NCI-H774 (cell line): ENCODE measurements at regions not wholly inside any gene's neighbourhood (a gene's known extent, or its start where the extent isn't known, plus 50 kb on each side); places are given as distances from the start of the nearest gene placed in this dataset.
"Not testable (repeated sequence)": the region's sequence is repeated elsewhere in the genome, so short reads cannot be mapped to it uniquely, and the experiment has no call there.

Source experiments
- DNase-seq: peaks from one replicate; lab custom pipeline; 2025; lab: John Stamatoyannopoulos, UW

- no peak for DNase-seq
These were observed 97.9 kb upstream of the MTHFD1L start for GRCh38 chr6:150767571-150768018.

- DNase-seq: no peak
These were observed 94.9 kb upstream of the MTHFD1L start for GRCh38 chr6:150770637-150771036.

GRCh38 chr6:150773969-150774368 lies 91.5 kb upstream of the MTHFD1L start:
- no peak for DNase-seq

GRCh38 chr6:150775415-150776203 lies 89.9 kb upstream of the MTHFD1L start:
- DNase-seq: no peak

- no peak for DNase-seq
These were observed 87.8 kb upstream of the MTHFD1L start for GRCh38 chr6:150777736-150778135.

GRCh38 chr6:150783813-150784212 lies 81.7 kb upstream of the MTHFD1L start:
- no peak for DNase-seq

- no peak for DNase-seq
These were observed 78.1 kb upstream of the MTHFD1L start for GRCh38 chr6:150787429-150787828.

- DNase-seq: no peak
These were observed 77.4 kb upstream of the MTHFD1L start for GRCh38 chr6:150788089-150788488.

- not testable (repeated sequence) for DNase-seq
These were observed 75.6 kb upstream of the MTHFD1L start for GRCh38 chr6:150789906-150790305.

- no peak for DNase-seq
These were observed 73.8 kb upstream of the MTHFD1L start for GRCh38 chr6:150791717-150792116.

GRCh38 chr6:150797949-150798348 lies 67.6 kb upstream of the MTHFD1L start:
- no peak for DNase-seq

GRCh38 chr6:150799276-150799805 lies 66.2 kb upstream of the MTHFD1L start:
- DNase-seq: no peak

- no peak for DNase-seq
These were observed 64.7 kb upstream of the MTHFD1L start for GRCh38 chr6:150800674-150801314.

- no peak for DNase-seq
These were observed 58.7 kb upstream of the MTHFD1L start for GRCh38 chr6:150806790-150807189.

- no peak for DNase-seq
These were observed 52.0 kb upstream of the MTHFD1L start for GRCh38 chr6:150813319-150813992.

GRCh38 chr6:150813993-150814359 lies 51.5 kb upstream of the MTHFD1L start:
- DNase-seq: no peak
